ENCODE measurements at regions not wholly inside any gene's neighbourhood (a gene's known extent, or its start where the extent isn't known, plus 50 kb on each side); places are given as distances from the start of the nearest gene placed in this dataset.
"Not testable (repeated sequence)": the region's sequence is repeated elsewhere in the genome, so short reads cannot be mapped to it uniquely, and the experiment has no call there.

GRCh38 chr13:44778761-44779484 is 202.8 kb upstream of the TSC22D1 start:
- H3K4me1 ChIP-seq (ENCODE audit: insufficient read depth, low read length, poor library complexity, severe bottlenecking) = no peaks in the 10 kb centered on the region
- POLR2A ChIA-PET (ENCODE audit: low non-redundant PET) = no interaction called here
- no peak overlapping the region for H3K27ac ChIP-seq (ENCODE audit: low read depth, low read length, poor library complexity, severe bottlenecking)
- H3K27me3 ChIP-seq (replicated peaks; ENCODE audit: insufficient read depth, low read depth, low read length, poor library complexity) = no peaks in the 10 kb centered on the region
- DNase-seq (ENCODE audit: low spot score) = no peak
- no peaks in the 10 kb centered on the region for H3K36me3 ChIP-seq (ENCODE audit: insufficient read depth, low read length, poor library complexity, severe bottlenecking)
- no peaks in the 10 kb centered on the region for H3K9me3 ChIP-seq (ENCODE audit: low read depth, low read length, poor library complexity, severe bottlenecking)
- H3K4me3 ChIP-seq (ENCODE audit: low read depth, low read length, poor library complexity, severe bottlenecking) = no peak overlapping the region
- CTCF ChIA-PET = no interaction called here
- intact Hi-C loops (cut with micrococcal nuclease; ENCODE audit: unreplicated experiment) = no loop called here
- BruUV-seq (replicated peaks) = no TSS peak
- TF ChIP-seq, protein P1, sequence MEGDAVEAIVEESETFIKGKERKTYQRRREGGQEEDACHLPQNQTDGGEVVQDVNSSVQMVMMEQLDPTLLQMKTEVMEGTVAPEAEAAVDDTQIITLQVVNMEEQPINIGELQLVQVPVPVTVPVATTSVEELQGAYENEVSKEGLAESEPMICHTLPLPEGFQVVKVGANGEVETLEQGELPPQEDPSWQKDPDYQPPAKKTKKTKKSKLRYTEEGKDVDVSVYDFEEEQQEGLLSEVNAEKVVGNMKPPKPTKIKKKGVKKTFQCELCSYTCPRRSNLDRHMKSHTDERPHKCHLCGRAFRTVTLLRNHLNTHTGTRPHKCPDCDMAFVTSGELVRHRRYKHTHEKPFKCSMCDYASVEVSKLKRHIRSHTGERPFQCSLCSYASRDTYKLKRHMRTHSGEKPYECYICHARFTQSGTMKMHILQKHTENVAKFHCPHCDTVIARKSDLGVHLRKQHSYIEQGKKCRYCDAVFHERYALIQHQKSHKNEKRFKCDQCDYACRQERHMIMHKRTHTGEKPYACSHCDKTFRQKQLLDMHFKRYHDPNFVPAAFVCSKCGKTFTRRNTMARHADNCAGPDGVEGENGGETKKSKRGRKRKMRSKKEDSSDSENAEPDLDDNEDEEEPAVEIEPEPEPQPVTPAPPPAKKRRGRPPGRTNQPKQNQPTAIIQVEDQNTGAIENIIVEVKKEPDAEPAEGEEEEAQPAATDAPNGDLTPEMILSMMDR (conservative IDR thresholded peaks at IDR 0.05; ENCODE audit: low read depth, low read length) = no peak
- TF ChIP-seq EZH2 (IDR thresholded peaks at IDR 0.05; ENCODE audit: borderline replicate concordance, low read depth, low read length, poor library complexity, severe bottlenecking) = no peak

GRCh38 chr13:44775290-44775689 is 199.2 kb upstream of the TSC22D1 start:
- DNase-seq (ENCODE audit: low spot score); H3K4me3 ChIP-seq (ENCODE audit: low read depth, low read length, poor library complexity, severe bottlenecking); H3K36me3 ChIP-seq (ENCODE audit: insufficient read depth, low read length, poor library complexity, severe bottlenecking); BruUV-seq (replicated peaks); H3K4me1 ChIP-seq (ENCODE audit: insufficient read depth, low read length, poor library complexity, severe bottlenecking); H3K27ac ChIP-seq (ENCODE audit: low read depth, low read length, poor library complexity, severe bottlenecking); H3K9me3 ChIP-seq (ENCODE audit: low read depth, low read length, poor library complexity, severe bottlenecking); CTCF ChIA-PET; H3K27me3 ChIP-seq (replicated peaks; ENCODE audit: insufficient read depth, low read depth, low read length, poor library complexity); intact Hi-C loops (cut with micrococcal nuclease; ENCODE audit: unreplicated experiment); POLR2A ChIA-PET (ENCODE audit: low non-redundant PET): not testable (repeated sequence)

DNA sequence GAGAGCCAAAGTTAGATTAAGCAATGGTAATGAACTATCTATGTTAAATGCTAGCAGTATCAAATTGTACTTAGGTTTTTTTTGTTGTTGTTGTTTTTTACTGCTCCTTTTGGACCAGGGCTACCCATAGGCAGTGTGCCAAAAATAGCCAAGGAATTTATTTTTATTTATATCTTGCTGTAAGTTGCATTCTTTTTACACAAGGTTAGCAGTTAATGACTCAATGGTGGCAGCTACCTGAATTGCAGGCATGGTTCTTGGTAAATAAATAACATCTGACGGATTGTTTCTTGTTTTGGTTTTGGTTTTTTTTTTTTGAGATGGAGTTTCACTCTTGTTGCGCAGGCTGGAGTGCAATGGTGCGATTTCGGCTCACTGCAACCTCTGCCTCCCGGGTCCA is 194.8 kb upstream of the TSC22D1 start:
- intact Hi-C loops (cut with micrococcal nuclease; ENCODE audit: unreplicated experiment) = no loop called here
- TF ChIP-seq EZH2 (IDR thresholded peaks at IDR 0.05; ENCODE audit: borderline replicate concordance, low read depth, low read length, poor library complexity, severe bottlenecking) = no peak
- TF ChIP-seq, protein P1 (conservative IDR thresholded peaks at IDR 0.05; ENCODE audit: low read depth, low read length) = no peak
- Histone ChIP-seq H3K27ac (ENCODE audit: low read depth, low read length, poor library complexity, severe bottlenecking) (no peak overlapping the region), H3K4me3 (ENCODE audit: low read depth, low read length, poor library complexity, severe bottlenecking) (no peak overlapping the region), H3K9me3 (ENCODE audit: low read depth, low read length, poor library complexity, severe bottlenecking) (no peaks in the 10 kb centered on the region), H3K27me3 (replicated peaks; ENCODE audit: insufficient read depth, low read depth, low read length, poor library complexity) (no peaks in the 10 kb centered on the region), H3K36me3 (ENCODE audit: insufficient read depth, low read length, poor library complexity, severe bottlenecking) (no peaks in the 10 kb centered on the region), H3K4me1 (ENCODE audit: insufficient read depth, low read length, poor library complexity, severe bottlenecking) (no peaks in the 10 kb centered on the region)
- BruUV-seq (replicated peaks) = no TSS peak
- ChIA-PET POLR2A (ENCODE audit: low non-redundant PET) (no interaction called here), CTCF (no interaction called here)
- no peak for DNase-seq (ENCODE audit: low spot score)

DNA sequence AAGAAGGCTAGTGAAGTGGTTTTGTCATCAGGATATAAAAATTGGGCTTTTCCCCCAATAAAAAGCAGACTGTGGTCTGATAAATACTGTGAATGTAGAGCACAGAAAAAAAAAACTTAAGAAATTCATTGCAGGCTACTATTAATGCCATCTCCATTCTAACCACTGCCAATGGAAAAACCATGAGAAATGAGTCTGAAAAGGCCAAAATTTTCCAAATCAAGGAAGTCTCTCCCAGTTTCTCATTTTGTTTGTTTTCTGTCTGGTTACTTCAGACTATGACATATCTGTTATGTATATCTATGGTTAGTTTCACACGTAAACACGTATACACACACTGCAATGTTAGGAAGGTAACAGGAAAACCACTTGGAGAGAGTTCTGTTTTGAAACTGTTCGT is 193.6 kb upstream of the TSC22D1 start:
- BruUV-seq (replicated peaks) = no TSS peak
- no peaks in the 10 kb centered on the region for H3K36me3 ChIP-seq (ENCODE audit: insufficient read depth, low read length, poor library complexity, severe bottlenecking)
- no peaks in the 10 kb centered on the region for H3K9me3 ChIP-seq (ENCODE audit: low read depth, low read length, poor library complexity, severe bottlenecking)
- no peaks in the 10 kb centered on the region for H3K27me3 ChIP-seq (replicated peaks; ENCODE audit: insufficient read depth, low read depth, low read length, poor library complexity)
- no peak for TF ChIP-seq EZH2 (IDR thresholded peaks at IDR 0.05; ENCODE audit: borderline replicate concordance, low read depth, low read length, poor library complexity, severe bottlenecking)
- TF ChIP-seq, protein P1 (conservative IDR thresholded peaks at IDR 0.05; ENCODE audit: low read depth, low read length) = no peak
- intact Hi-C loops (cut with micrococcal nuclease; ENCODE audit: unreplicated experiment) = no loop called here
- H3K4me3 ChIP-seq (ENCODE audit: low read depth, low read length, poor library complexity, severe bottlenecking) = no peak overlapping the region
- DNase-seq (ENCODE audit: low spot score) = no peak
- ChIA-PET POLR2A (ENCODE audit: low non-redundant PET) (no interaction called here), CTCF (no interaction called here)
- H3K4me1 ChIP-seq (ENCODE audit: insufficient read depth, low read length, poor library complexity, severe bottlenecking) = no peaks in the 10 kb centered on the region
- no peak overlapping the region for H3K27ac ChIP-seq (ENCODE audit: low read depth, low read length, poor library complexity, severe bottlenecking)
